OCI-LY1 (cell line): ENCODE measurements at regions not wholly inside any gene's neighbourhood (a gene's known extent, or its start where the extent isn't known, plus 50 kb on each side); places are given as distances from the start of the nearest gene placed in this dataset.

ENCODE experiments used
- H2AFZ ChIP-seq: fragments of 200-600 bp; sonication (generic), shearing (Covaris generic); 2 replicates; pipeline ENCODE4 v1.6.0; 2014; ENCODE audit warnings: antibody characterized with exemption, mild to moderate bottlenecking, low read length
- H3F3A ChIP-seq: fragments of 200-600 bp; sonication (generic), shearing (Covaris generic); 2 replicates; pipeline ENCODE4 v1.6.0; 2014; ENCODE audit warnings: mild to moderate bottlenecking, antibody characterized with exemption, low read length, moderate library complexity; ENCODE audit not compliant: insufficient read depth
- H3K27ac ChIP-seq: fragments of 200-600 bp; sonication (generic); 2 replicates; pipeline ENCODE4 v1.5.1; 2014; ENCODE audit warnings: low read length, mixed run types, mild to moderate bottlenecking, low read depth; ENCODE audit not compliant: poor library complexity, severe bottlenecking
- H3K27me3 ChIP-seq: fragments of 200-600 bp; sonication (generic); 2 replicates; pipeline ENCODE4 v1.6.0; 2014; ENCODE audit warnings: antibody characterized with exemption, mild to moderate bottlenecking, low read length, moderate library complexity; ENCODE audit not compliant: insufficient read depth
- H3K36me3 ChIP-seq: fragments of 200-600 bp; sonication (generic); 2 replicates; pipeline ENCODE4 v1.6.1; 2014; ENCODE audit warnings: mild to moderate bottlenecking, antibody characterized with exemption, low read length, moderate library complexity, mixed read lengths; ENCODE audit not compliant: insufficient read depth
- H3K4me1 ChIP-seq: fragments of 200-600 bp; sonication (generic); 2 replicates; pipeline ENCODE4 v1.5.1; 2014; ENCODE audit warnings: mild to moderate bottlenecking, low read length, moderate library complexity; ENCODE audit not compliant: insufficient read depth, severe bottlenecking
- H3K4me2 ChIP-seq: fragments of 200-600 bp; sonication (generic), shearing (Covaris generic); 2 replicates; pipeline ENCODE4 v1.6.1; 2014; ENCODE audit warnings: low read length
- H3K4me3 ChIP-seq: fragments of 200-600 bp; sonication (generic); 2 replicates; pipeline ENCODE4 v1.5.1; 2014; ENCODE audit warnings: low read length, low read depth, mild to moderate bottlenecking, mixed read lengths; ENCODE audit not compliant: poor library complexity, severe bottlenecking
- H3K79me2 ChIP-seq: fragments of 200-600 bp; shearing (Covaris generic); 2 replicates; pipeline ENCODE4 v1.6.1; 2016; ENCODE audit warnings: mixed run types, low read length, mixed read lengths; ENCODE audit not compliant: insufficient read depth
- H3K9ac ChIP-seq: fragments of 200-600 bp; sonication (generic), shearing (Covaris generic); 2 replicates; pipeline ENCODE4 v1.6.1; 2014; ENCODE audit warnings: mild to moderate bottlenecking, low read length, mixed read lengths
- H3K9me2 ChIP-seq: fragments of 200-600 bp; sonication (generic), shearing (Covaris generic); 2 replicates; pipeline ENCODE4 v1.6.1; 2014; ENCODE audit warnings: low read depth, mild to moderate bottlenecking, low read length, mixed read lengths
- H3K9me3 ChIP-seq: fragments of 200-600 bp; shearing (Covaris generic); 2 replicates; pipeline ENCODE4 v1.6.1; 2014; ENCODE audit warnings: low read length, mixed read lengths
- H4K20me1 ChIP-seq: fragments of 200-600 bp; sonication (generic), shearing (Covaris generic); 2 replicates; pipeline ENCODE4 v1.6.0; 2016; ENCODE audit warnings: mild to moderate bottlenecking, low read length; ENCODE audit not compliant: insufficient read depth
- EZH2 ChIP-seq: fragments of 200-600 bp; sonication (generic), shearing (Covaris generic); IDR thresholded peaks from 2 replicates; pipeline ENCODE4 v1.8.0; 2017; ENCODE audit warnings: borderline replicate concordance, mixed run types, mild to moderate bottlenecking, antibody characterized with exemption, low read length, moderate library complexity, mixed read lengths
- TF ChIP-seq, protein P1 (sequence below): fragments of 200-600 bp; sonication (generic), shearing (Covaris generic); IDR thresholded peaks from 2 replicates; pipeline ENCODE4 v1.5.1; 2017; ENCODE audit warnings: mild to moderate bottlenecking, antibody characterized with exemption, low read length, moderate library complexity, mixed read lengths

GRCh38 chr5:174259696-174260420 is 214.4 kb downstream of the NSG2 start:
- H3K9me2 ChIP-seq = no peaks in the 10 kb centered on the region
- no peaks in the 10 kb centered on the region for H3F3A ChIP-seq
- H3K9ac ChIP-seq = no peak overlapping the region
- H3K27ac ChIP-seq = no peak overlapping the region
- no peak overlapping the region for H3K4me2 ChIP-seq
- H4K20me1 ChIP-seq = no peaks in the 10 kb centered on the region
- no peaks in the 10 kb centered on the region for H3K27me3 ChIP-seq
- H3K9me3 ChIP-seq = no peaks in the 10 kb centered on the region
- no peak overlapping the region for H2AFZ ChIP-seq
- H3K36me3 ChIP-seq = no peaks in the 10 kb centered on the region
- no peak for TF ChIP-seq EZH2
- TF ChIP-seq, protein P1, sequence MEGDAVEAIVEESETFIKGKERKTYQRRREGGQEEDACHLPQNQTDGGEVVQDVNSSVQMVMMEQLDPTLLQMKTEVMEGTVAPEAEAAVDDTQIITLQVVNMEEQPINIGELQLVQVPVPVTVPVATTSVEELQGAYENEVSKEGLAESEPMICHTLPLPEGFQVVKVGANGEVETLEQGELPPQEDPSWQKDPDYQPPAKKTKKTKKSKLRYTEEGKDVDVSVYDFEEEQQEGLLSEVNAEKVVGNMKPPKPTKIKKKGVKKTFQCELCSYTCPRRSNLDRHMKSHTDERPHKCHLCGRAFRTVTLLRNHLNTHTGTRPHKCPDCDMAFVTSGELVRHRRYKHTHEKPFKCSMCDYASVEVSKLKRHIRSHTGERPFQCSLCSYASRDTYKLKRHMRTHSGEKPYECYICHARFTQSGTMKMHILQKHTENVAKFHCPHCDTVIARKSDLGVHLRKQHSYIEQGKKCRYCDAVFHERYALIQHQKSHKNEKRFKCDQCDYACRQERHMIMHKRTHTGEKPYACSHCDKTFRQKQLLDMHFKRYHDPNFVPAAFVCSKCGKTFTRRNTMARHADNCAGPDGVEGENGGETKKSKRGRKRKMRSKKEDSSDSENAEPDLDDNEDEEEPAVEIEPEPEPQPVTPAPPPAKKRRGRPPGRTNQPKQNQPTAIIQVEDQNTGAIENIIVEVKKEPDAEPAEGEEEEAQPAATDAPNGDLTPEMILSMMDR = no peak
- H3K4me3 ChIP-seq = no peak overlapping the region
- no peaks in the 10 kb centered on the region for H3K79me2 ChIP-seq
- no peaks in the 10 kb centered on the region for H3K4me1 ChIP-seq

GRCh38 chr5:174271316-174271715 is 225.8 kb downstream of the NSG2 start:
- Histone ChIP-seq H3F3A (no peaks in the 10 kb centered on the region), H3K9me2 (no peaks in the 10 kb centered on the region), H4K20me1 (no peaks in the 10 kb centered on the region), H3K36me3 (no peaks in the 10 kb centered on the region), H3K27me3 (no peaks in the 10 kb centered on the region), H3K4me2 (no peak overlapping the region), H3K9me3 (no peaks in the 10 kb centered on the region), H3K9ac (no peak overlapping the region), H3K4me3 (no peak overlapping the region), H3K27ac (no peak overlapping the region), H3K79me2 (no peaks in the 10 kb centered on the region), H3K4me1 (no peaks in the 10 kb centered on the region), H2AFZ (no peak overlapping the region)
- TF ChIP-seq EZH2 = no peak
- TF ChIP-seq, protein P1 = no peak

DNA sequence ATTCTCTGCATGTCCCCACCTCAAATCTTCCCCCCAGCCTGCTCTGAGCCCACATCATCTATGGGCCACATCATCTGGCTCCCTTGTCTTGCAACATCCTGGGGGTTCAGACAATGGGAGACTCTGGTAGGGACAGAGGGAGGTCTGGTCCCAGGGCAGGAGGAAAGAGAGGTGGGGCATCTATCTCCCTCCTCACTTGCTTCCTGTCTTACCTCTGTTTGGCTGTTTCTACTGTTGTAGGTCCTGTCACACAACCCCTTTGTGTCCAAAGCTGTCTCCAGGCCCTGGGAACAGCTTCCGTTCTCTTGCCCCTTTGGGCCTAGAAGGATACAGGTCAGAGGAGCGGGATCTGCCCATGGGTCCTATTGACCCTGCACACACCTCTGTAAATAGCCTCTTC is 227.2 kb downstream of the NSG2 start:
- Histone ChIP-seq H3K4me2 (no peak overlapping the region), H3K4me1 (no peaks in the 10 kb centered on the region)

More for the DNA sequence above, 227.2 kb downstream of the NSG2 start:
- Histone ChIP-seq H3K9me3 (no peaks in the 10 kb centered on the region), H3F3A (no peaks in the 10 kb centered on the region), H3K27ac (no peak overlapping the region), H3K79me2 (no peaks in the 10 kb centered on the region), H3K9me2 (no peaks in the 10 kb centered on the region), H3K9ac (no peak overlapping the region), H4K20me1 (no peaks in the 10 kb centered on the region), H3K4me3 (no peak overlapping the region), H2AFZ (no peak overlapping the region), H3K27me3 (no peaks in the 10 kb centered on the region), H3K36me3 (no peaks in the 10 kb centered on the region)
- TF ChIP-seq, protein P1 = no peak
- no peak for TF ChIP-seq EZH2
